Mammary epithelial cell (primary cell): ENCODE measurements at regions not wholly inside any gene's neighbourhood (a gene's known extent, or its start where the extent isn't known, plus 50 kb on each side); places are given as distances from the start of the nearest gene placed in this dataset.

Experiments
- CTCF ChIP-seq, 2 donors: IDR thresholded peaks in 1 of 2; conservative IDR thresholded peaks in 1 of 2; 2 replicates each; pipeline ENCODE4 v1.5.1; 2011 to 2012; ENCODE audit warnings: inconsistent platforms in 2 of 2, low read length in 2 of 2, mild to moderate bottlenecking in 2 of 2, control low read depth in 1 of 2, low read depth in 1 of 2; ENCODE audit not compliant: insufficient read depth in 1 of 2; ENCODE audit errors: extremely low read depth in 1 of 2
- EZH2 ChIP-seq: IDR thresholded peaks from 2 replicates; pipeline ENCODE4 v1.6.1; 2012; ENCODE audit warnings: low read length, inconsistent platforms, borderline replicate concordance

GRCh38 chr1:72678683-72679082 lies 396.3 kb upstream of the NEGR1 start:
- TF ChIP-seq CTCF (conservative IDR thresholded peaks at IDR 0.05 in 1 of 2, IDR thresholded peaks at IDR 0.05 in 1 of 2; ENCODE audit: extremely low read depth in 1 of 2, insufficient read depth in 1 of 2, low read depth in 1 of 2, low read length in 2 of 2) (no peak), EZH2 (no peak)
